HEK293 (cell line): ENCODE measurements at regions not wholly inside any gene's neighbourhood (a gene's known extent, or its start where the extent isn't known, plus 50 kb on each side); places are given as distances from the start of the nearest gene placed in this dataset.

Experiments used
- CTCF ChIA-PET: fragments of 350-600 bp; formaldehyde crosslinking; extraction: SDS; loops from one replicate; lab custom pipeline; 2021; ENCODE audit warnings: antibody characterized with exemption; lab: Yijun Ruan, JAX
- POLR2A ChIA-PET: fragments of 300-600 bp; formaldehyde crosslinking; extraction: SDS; loops from one replicate; lab custom pipeline; 2020; ENCODE audit warnings: antibody characterized with exemption, inconsistent platforms; lab: Yijun Ruan, JAX
- H3K27ac ChIP-seq: fragments of 200-500 bp; sonication (Bioruptor generic); 2 replicates; pipeline ENCODE4 v1.5.1; 2014; ENCODE audit warnings: low read depth, low read length, control low read depth, inconsistent platforms; ENCODE audit errors: extremely low read depth
- H3K36me3 ChIP-seq, 2 experiments: fragments of 200-500 bp in 1 of 2; sonication (Bioruptor generic) in 1 of 2; 1 replicate in 1 of 2; 2 replicates in 1 of 2; pipeline ENCODE4 v1.5.1; 2014 to 2017; ENCODE audit warnings: inconsistent platforms in 2 of 2, low read length in 2 of 2; ENCODE audit not compliant: control insufficient read depth in 2 of 2, insufficient read depth in 1 of 2
- H3K4me1 ChIP-seq: fragments of 200-500 bp; sonication (Bioruptor generic); 2 replicates; pipeline ENCODE4 v1.5.1; 2014; ENCODE audit warnings: mild to moderate bottlenecking, low read length, inconsistent platforms; ENCODE audit not compliant: control insufficient read depth, insufficient read depth
- H3K4me3 ChIP-seq: 2 replicates; pipeline ENCODE4 v1.5.1; 2011; ENCODE audit warnings: low read depth, mild to moderate bottlenecking, control low read depth, low read length, moderate library complexity
- H3K9me3 ChIP-seq: fragments of 200-500 bp; sonication (Bioruptor generic); 2 replicates; pipeline ENCODE4 v1.5.1; 2014; ENCODE audit warnings: low read depth, low read length, inconsistent platforms; ENCODE audit not compliant: control insufficient read depth, insufficient read depth
- AEBP2 ChIP-seq: fragments of 450-650 bp; formaldehyde crosslinking; IDR thresholded peaks from 2 replicates; pipeline ENCODE4 v1.5.1; 2016; ENCODE audit warnings: missing biosample characterization, missing genetic modification characterization, borderline replicate concordance
- IKZF3 ChIP-seq: fragments of 450-650 bp; IDR thresholded peaks from 2 replicates; pipeline ENCODE4 v1.5.0; 2018; ENCODE audit warnings: missing biosample characterization, mild to moderate bottlenecking, missing genetic modification characterization, moderate library complexity
- KLF8 ChIP-seq: fragments of 450-650 bp; formaldehyde crosslinking; IDR thresholded peaks from 2 replicates; pipeline ENCODE4 v1.5.1; 2016; ENCODE audit warnings: missing biosample characterization, missing genetic modification characterization
- PRDM2 ChIP-seq: fragments of 450-650 bp; formaldehyde crosslinking; IDR thresholded peaks from 2 replicates; pipeline ENCODE4 v1.5.1; 2016; ENCODE audit warnings: missing biosample characterization, missing genetic modification characterization, borderline replicate concordance
- SP7 ChIP-seq: fragments of 450-650 bp; formaldehyde crosslinking; IDR thresholded peaks from 2 replicates; pipeline ENCODE4 v1.5.1; 2016; ENCODE audit warnings: missing biosample characterization, missing genetic modification characterization
- TSHZ1 ChIP-seq: fragments of 450-650 bp; formaldehyde crosslinking; IDR thresholded peaks from 2 replicates; pipeline ENCODE4 v1.5.1; 2016; ENCODE audit warnings: missing biosample characterization, missing genetic modification characterization, borderline replicate concordance
- ZBTB8A ChIP-seq: fragments of 450-650 bp; formaldehyde crosslinking; IDR thresholded peaks from 2 replicates; pipeline ENCODE4 v1.5.1; 2016; ENCODE audit warnings: missing biosample characterization, missing genetic modification characterization
- ZEB2 ChIP-seq: fragments of 450-650 bp; formaldehyde crosslinking; IDR thresholded peaks from 2 replicates; pipeline ENCODE4 v1.5.1; 2016; ENCODE audit warnings: missing biosample characterization, missing genetic modification characterization
- ZNF10 ChIP-seq: fragments of 450-650 bp; formaldehyde crosslinking; IDR thresholded peaks from 2 replicates; pipeline ENCODE4 v1.5.1; 2017; ENCODE audit warnings: missing biosample characterization, missing genetic modification characterization
- ZNF133 ChIP-seq: fragments of 450-650 bp; formaldehyde crosslinking; IDR thresholded peaks from 2 replicates; pipeline ENCODE4 v1.5.1; 2016; ENCODE audit warnings: missing biosample characterization, missing genetic modification characterization
- ZNF2 ChIP-seq: fragments of 450-650 bp; formaldehyde crosslinking; IDR thresholded peaks from 2 replicates; pipeline ENCODE4 v1.5.1; 2016; ENCODE audit warnings: missing biosample characterization, missing genetic modification characterization
- ZNF274 ChIP-seq, 2 experiments: fragments of 200-500 bp in 1 of 2; fragments of 450-650 bp in 1 of 2; sonication (Bioruptor generic) in 1 of 2; formaldehyde crosslinking in 1 of 2; IDR thresholded peaks; 2 replicates each; pipeline versions ENCODE4 v1.5.1 to v1.6.1; 2014 to 2016; ENCODE audit warnings: borderline replicate concordance in 1 of 2, inconsistent platforms in 1 of 2, low read length in 1 of 2, missing biosample characterization in 1 of 2, missing genetic modification characterization in 1 of 2
- ZNF311 ChIP-seq: fragments of 450-650 bp; formaldehyde crosslinking; IDR thresholded peaks from 2 replicates; pipeline ENCODE4 v1.5.1; 2017; ENCODE audit warnings: missing biosample characterization, missing genetic modification characterization, borderline replicate concordance
- ZNF37A ChIP-seq: fragments of 450-650 bp; IDR thresholded peaks from 2 replicates; pipeline ENCODE4 v1.5.1; 2018; ENCODE audit warnings: missing biosample characterization, missing genetic modification characterization
- ZNF626 ChIP-seq: fragments of 450-650 bp; sonication (Bioruptor Pico); formaldehyde crosslinking; IDR thresholded peaks from 2 replicates; pipeline ENCODE4 v1.5.1; 2018; ENCODE audit warnings: missing biosample characterization, missing genetic modification characterization, inconsistent platforms
- ZNF645 ChIP-seq: fragments of 450-650 bp; formaldehyde crosslinking; IDR thresholded peaks from 2 replicates; pipeline ENCODE4; 2016; ENCODE audit warnings: missing biosample characterization, missing genetic modification characterization
- ZNF707 ChIP-seq: fragments of 450-650 bp; formaldehyde crosslinking; IDR thresholded peaks from 2 replicates; pipeline ENCODE4 v1.5.1; 2016; ENCODE audit warnings: missing biosample characterization, missing genetic modification characterization
- ZNF747 ChIP-seq: fragments of 450-650 bp; formaldehyde crosslinking; IDR thresholded peaks from 2 replicates; pipeline ENCODE4 v1.5.1; 2016; ENCODE audit warnings: missing biosample characterization, missing genetic modification characterization
- ZNF76 ChIP-seq: fragments of 450-650 bp; formaldehyde crosslinking; IDR thresholded peaks from 2 replicates; pipeline ENCODE4; 2016; ENCODE audit warnings: low read depth, missing biosample characterization, missing genetic modification characterization, borderline replicate concordance

GRCh38 chr11:109994907-109995306, 98.3 kb upstream of the ZC3H12C start (continued):
- TF ChIP-seq PRDM2 (tag by site-specific recombination) = no peak
- TF ChIP-seq ZNF133 = no peak
- no peak for TF ChIP-seq ZEB2 (tag by site-specific recombination)

GRCh38 chr11:109996060-109996459, 97.1 kb upstream of the ZC3H12C start:
- Histone ChIP-seq H3K4me3 (no peak overlapping the region), H3K9me3 (no peaks in the 10 kb centered on the region), H3K4me1 (no peaks in the 10 kb centered on the region), H3K27ac (no peak overlapping the region), H3K36me3 (no peaks in the 10 kb centered on the region)
- TF ChIP-seq ZNF76 (tag by site-specific recombination) = no peak
- no peak for TF ChIP-seq TSHZ1
- no peak for TF ChIP-seq AEBP2
- no peak for TF ChIP-seq ZNF10 (tag by site-specific recombination)
- TF ChIP-seq ZNF311 (tag by site-specific recombination) = no peak
- TF ChIP-seq ZNF274 (IDR thresholded peaks at IDR 0.05; ENCODE audit: low read length) = no peak
- TF ChIP-seq ZNF274 (tag by site-specific recombination; IDR thresholded peaks at IDR 0.05; ENCODE audit: borderline replicate concordance) = no peak
- no peak for TF ChIP-seq ZBTB8A (tag by site-specific recombination)
- no peak for TF ChIP-seq ZNF37A (tag by site-specific recombination)
- ChIA-PET POLR2A (no interaction called here), CTCF (interaction anchor here (0.6 kb wide), 1 partner anchor 243 kb away, joined by 4 read pairs; no protein-coding TSS in a partner anchor)

- H3K27ac ChIP-seq = no peak overlapping the region
- no peak overlapping the region for H3K4me3 ChIP-seq
- H3K36me3 ChIP-seq = no peaks in the 10 kb centered on the region
- no peaks in the 10 kb centered on the region for H3K4me1 ChIP-seq
- ChIA-PET CTCF (interaction anchor here (1.2 kb wide), 1 partner anchor 32 kb away, joined by 3 read pairs; no protein-coding TSS in a partner anchor), POLR2A (no interaction called here)
- no peaks in the 10 kb centered on the region for H3K9me3 ChIP-seq
- TF ChIP-seq ZNF626 (tag by site-specific recombination) = no peak
- no peak for TF ChIP-seq ZNF645
- TF ChIP-seq SP7 (tag by site-specific recombination) = no peak
- no peak for TF ChIP-seq ZNF747 (tag by site-specific recombination)
- no peak for TF ChIP-seq ZNF707 (tag by site-specific recombination)
- TF ChIP-seq ZNF2 = no peak
- no peak for TF ChIP-seq AEBP2
- TF ChIP-seq IKZF3 (tag by site-specific recombination) = no peak
- TF ChIP-seq KLF8 (tag by site-specific recombination) = no peak
These were observed 94.3 kb upstream of the ZC3H12C start for GRCh38 chr11:109998921-109999320.
